ENCODE measurements at regions not wholly inside any gene's neighbourhood (a gene's known extent, or its start where the extent isn't known, plus 50 kb on each side); places are given as distances from the start of the nearest gene placed in this dataset.

GRCh38 chr2:6384341-6384740 is 481.4 kb downstream of the CMPK2 start:
- H3K4me1 ChIP-seq, result no peaks in the 10 kb centered on the region
- H3K27me3 ChIP-seq, result no peaks in the 10 kb centered on the region
- no peak for DNase-seq
- H3K9me3 ChIP-seq, result no peaks in the 10 kb centered on the region
- no peak for TF ChIP-seq CTCF (IDR thresholded peaks at IDR 0.05)
- TF ChIP-seq POLR2A (IDR thresholded peaks at IDR 0.05), result no peak
- H3K27ac ChIP-seq, result no peak overlapping the region
- H3K4me3 ChIP-seq, result no peak overlapping the region
- H3K36me3 ChIP-seq, result no peaks in the 10 kb centered on the region

GRCh38 chr2:6392354-6392753 is 473.4 kb downstream of the CMPK2 start:
- TF ChIP-seq POLR2A (IDR thresholded peaks at IDR 0.05) (no peak), CTCF (IDR thresholded peaks at IDR 0.05) (no peak)
- H3K4me3 ChIP-seq, result no peak overlapping the region
- peaks cover 0 to 5% (median 0%) of the 10 kb centered on the region in 4 donors for H3K9me3 ChIP-seq
- no peaks in the 10 kb centered on the region for H3K27me3 ChIP-seq
- no peak overlapping the region for H3K27ac ChIP-seq
- no peaks in the 10 kb centered on the region for H3K36me3 ChIP-seq
- no peaks in the 10 kb centered on the region for H3K4me1 ChIP-seq
- no peak for DNase-seq

GRCh38 chr2:6392966-6393365 is 472.7 kb downstream of the CMPK2 start:
- H3K27me3 ChIP-seq, result no peaks in the 10 kb centered on the region
- peaks cover 0 to 5% (median 0%) of the 10 kb centered on the region in 4 donors for H3K9me3 ChIP-seq
- no peaks in the 10 kb centered on the region for H3K36me3 ChIP-seq
- TF ChIP-seq POLR2A (IDR thresholded peaks at IDR 0.05) (no peak), CTCF (IDR thresholded peaks at IDR 0.05) (no peak)
- no peak overlapping the region for H3K4me3 ChIP-seq
- no peak overlapping the region for H3K27ac ChIP-seq
- H3K4me1 ChIP-seq, result no peaks in the 10 kb centered on the region
- no peak for DNase-seq

- Histone ChIP-seq H3K27me3 (no peaks in the 10 kb centered on the region), H3K4me3 (no peak overlapping the region), H3K36me3 (no peaks in the 10 kb centered on the region), H3K27ac (no peak overlapping the region), H3K9me3 (peaks cover 0 to 5% (median 0%) of the 10 kb centered on the region in 4 donors), H3K4me1 (no peaks in the 10 kb centered on the region)
- DNase-seq, result no peak
- TF ChIP-seq POLR2A (IDR thresholded peaks at IDR 0.05) (no peak), CTCF (IDR thresholded peaks at IDR 0.05) (no peak)
Observed at GRCh38 chr2:6393819-6394218, 471.9 kb downstream of the CMPK2 start.

GRCh38 chr2:6394276-6394675 is 471.4 kb downstream of the CMPK2 start:
- H3K4me1 ChIP-seq, result no peaks in the 10 kb centered on the region
- DNase-seq, result no peak
- no peak overlapping the region for H3K4me3 ChIP-seq
- H3K27ac ChIP-seq, result no peak overlapping the region
- no peaks in the 10 kb centered on the region for H3K36me3 ChIP-seq
- TF ChIP-seq CTCF (IDR thresholded peaks at IDR 0.05) (no peak), POLR2A (IDR thresholded peaks at IDR 0.05) (no peak)
- peaks cover 0 to 5% (median 0%) of the 10 kb centered on the region in 4 donors for H3K9me3 ChIP-seq
- no peaks in the 10 kb centered on the region for H3K27me3 ChIP-seq

GRCh38 chr2:6398421-6398820 is 467.3 kb downstream of the CMPK2 start:
- H3K27ac ChIP-seq, result no peak overlapping the region
- no peaks in the 10 kb centered on the region for H3K27me3 ChIP-seq
- no peaks in the 10 kb centered on the region for H3K4me1 ChIP-seq
- H3K36me3 ChIP-seq, result no peaks in the 10 kb centered on the region
- DNase-seq, result no peak
- no peak overlapping the region for H3K4me3 ChIP-seq
- no peaks in the 10 kb centered on the region for H3K9me3 ChIP-seq
- TF ChIP-seq CTCF (IDR thresholded peaks at IDR 0.05) (no peak), POLR2A (IDR thresholded peaks at IDR 0.05) (no peak)

Data from Peyer's patch (tissue), 4 donors.